K562 (cell line): ENCODE measurements at regions not wholly inside any gene's neighbourhood (a gene's known extent, or its start where the extent isn't known, plus 50 kb on each side); places are given as distances from the start of the nearest gene placed in this dataset.

Experiments used
- ATAC-seq: fragments of 200-7000 bp; cut with Tn5 transposase; 3 replicates; pipeline ENCODE4 v1.9.1; 2020; ENCODE audit warnings: moderate library complexity
- BruUV-seq: library from RNA; stranded (reverse); fragments of 400-500 nt; replicated peaks from 2 replicates; lab custom pipeline; 2021; lab: Mats Ljungman, UMichigan
- CTCF ChIA-PET: fragments of 300-600 bp; formaldehyde crosslinking; extraction: SDS; loops from one replicate; lab custom pipeline; 2021; ENCODE audit warnings: low intra/inter-chr PET ratio; lab: Yijun Ruan, JAX
- POLR2A ChIA-PET: fragments of 300-600, 350-650 bp; sonication (Branson Sonifier 250); formaldehyde crosslinking; extraction: SDS; loops from one replicate; lab custom pipeline; 2021; ENCODE audit warnings: antibody characterized with exemption, inconsistent platforms; lab: Yijun Ruan, JAX
- DNase-seq, 4 experiments: peaks; one replicate each; pipeline versions ENCODE4 v3.0.0 to v3.0.0-alpha.2; 2011 to 2018; ENCODE audit warnings: low spot score in 3 of 4, mixed read lengths in 3 of 4; ENCODE audit errors: extremely low read depth in 1 of 4
- FAIRE-seq: peaks from 2 replicates; lab custom pipeline; 2011; peaks lifted over from hg19 to GRCh38; lab: Jason Lieb, UNC
- H2AFZ ChIP-seq: 2 replicates; pipeline ENCODE4 v1.6.0; 2011; ENCODE audit warnings: low read depth, low read length, control low read depth, inconsistent platforms
- H3K27ac ChIP-seq: fragments of 200-600 bp; 3 replicates; pipeline ENCODE4 v1.8.0; 2011; ENCODE audit warnings: low read depth, mild to moderate bottlenecking, control low read depth, inconsistent platforms, low read length, moderate library complexity, mixed read lengths; ENCODE audit errors: extremely low read depth
- H3K27me3 ChIP-seq, 2 experiments: fragments of 300-600 bp in 1 of 2; 2 replicates in 1 of 2; 3 replicates in 1 of 2; pipeline versions ENCODE4 v1.6.0 to v1.8.0; 2011; ENCODE audit warnings: inconsistent platforms in 2 of 2, low read length in 2 of 2, mild to moderate bottlenecking in 1 of 2, mixed read lengths in 1 of 2, moderate library complexity in 1 of 2; ENCODE audit not compliant: control insufficient read depth in 2 of 2, insufficient read depth in 2 of 2
- H3K36me3 ChIP-seq: fragments of 300-600 bp; 3 replicates; pipeline ENCODE4 v1.8.0; 2011; ENCODE audit warnings: mild to moderate bottlenecking, low read length, inconsistent platforms; ENCODE audit not compliant: control insufficient read depth, insufficient read depth
- H3K4me1 ChIP-seq, 2 experiments: fragments of 200-600 bp in 1 of 2; replicated peaks in 1 of 2; 2 replicates in 1 of 2; 3 replicates in 1 of 2; pipeline versions ENCODE4 v1.5.1 to v1.8.0; 2011; ENCODE audit warnings: inconsistent platforms in 2 of 2, low read length in 2 of 2, mild to moderate bottlenecking in 1 of 2, mixed read lengths in 1 of 2, moderate library complexity in 1 of 2; ENCODE audit not compliant: control insufficient read depth in 2 of 2, insufficient read depth in 2 of 2
- H3K4me2 ChIP-seq: 2 replicates; pipeline ENCODE4 v1.6.1; 2011; ENCODE audit warnings: low read length, control low read depth, inconsistent platforms, mixed read lengths; ENCODE audit not compliant: insufficient read depth
- H3K4me3 ChIP-seq: fragments of 200-600 bp; sonication (generic), shearing (Covaris generic); 2 replicates; pipeline ENCODE4 v1.5.1; 2016; ENCODE audit warnings: control low read depth, inconsistent platforms
- H3K79me2 ChIP-seq: fragments of 200-600 bp; 3 replicates; pipeline ENCODE4 v1.8.0; 2011; ENCODE audit warnings: low read length, inconsistent platforms; ENCODE audit not compliant: control insufficient read depth, insufficient read depth
- H3K9ac ChIP-seq, 2 experiments: 2 replicates each; pipeline versions ENCODE4 v1.6.0 to v1.6.1; 2011; ENCODE audit warnings: low read depth in 2 of 2, low read length in 2 of 2, control low read depth in 1 of 2, inconsistent platforms in 1 of 2, mild to moderate bottlenecking in 1 of 2, mixed read lengths in 1 of 2; ENCODE audit not compliant: insufficient read depth in 1 of 2
- H3K9me1 ChIP-seq: one replicate; pipeline ENCODE4 v1.6.0; 2011; ENCODE audit warnings: inconsistent platforms, mild to moderate bottlenecking, low read length, moderate library complexity; ENCODE audit not compliant: control insufficient read depth, insufficient read depth
- H3K9me3 ChIP-seq: replicated peaks from 2 replicates; pipeline ENCODE4 v1.5.1; 2011; ENCODE audit warnings: low read depth, low read length, inconsistent platforms; ENCODE audit not compliant: control insufficient read depth, insufficient read depth
- H4K20me1 ChIP-seq: replicated peaks from 2 replicates; pipeline ENCODE4 v1.6.1; 2011; ENCODE audit warnings: low read length, inconsistent platforms, mixed read lengths; ENCODE audit not compliant: control insufficient read depth, insufficient read depth
- CBFA2T3 ChIP-seq: fragments of 450-650 bp; IDR thresholded peaks from 2 replicates; pipeline ENCODE4 v1.6.1; 2017
- CBX3 ChIP-seq, 2 experiments: IDR thresholded peaks; 1 replicate in 1 of 2; 2 replicates in 1 of 2; pipeline ENCODE4 v1.6.1; 2012; ENCODE audit warnings: inconsistent platforms in 2 of 2, low read length in 2 of 2, borderline replicate concordance in 1 of 2, control low read depth in 1 of 2
- CTCF ChIP-seq, 3 experiments: IDR thresholded peaks in 2 of 3; conservative IDR thresholded peaks in 1 of 3; 2 replicates each; pipeline ENCODE4 v1.5.1; 2011 to 2012; ENCODE audit warnings: low read length in 3 of 3, mild to moderate bottlenecking in 3 of 3, control low read depth in 2 of 3, improper control_type of control experiment in 1 of 3, inconsistent platforms in 1 of 3, low read depth in 1 of 3, mixed read lengths in 1 of 3, moderate library complexity in 1 of 3; ENCODE audit not compliant: insufficient read depth in 2 of 3
- HSF4 ChIP-seq: fragments of 250-450 bp; sonication (Bioruptor Pico); IDR thresholded peaks from 2 replicates; pipeline ENCODE4 v2.1.2; 2022; ENCODE audit warnings: mild to moderate bottlenecking, moderate library complexity, borderline replicate concordance
- KDM5B ChIP-seq: fragments of 200-600 bp; sonication (generic); IDR thresholded peaks from 2 replicates; pipeline ENCODE4 v1.6.1; 2012; ENCODE audit warnings: low read depth, mild to moderate bottlenecking, moderate library complexity, low read length, control low read depth, inconsistent platforms; ENCODE audit not compliant: insufficient replicate concordance
- MCM2 ChIP-seq: fragments of 450-650 bp; IDR thresholded peaks from 2 replicates; pipeline ENCODE4 v1.6.1; 2017; ENCODE audit warnings: low read depth, mild to moderate bottlenecking
- NBN ChIP-seq: fragments of 450-650 bp; IDR thresholded peaks from 2 replicates; pipeline ENCODE4 v1.6.1; 2016; ENCODE audit warnings: low read depth, mild to moderate bottlenecking
- POLR2AphosphoS5 ChIP-seq: IDR thresholded peaks from 2 replicates; pipeline ENCODE4 v1.6.1; 2011; ENCODE audit warnings: mild to moderate bottlenecking, low read depth, low read length, moderate library complexity; ENCODE audit not compliant: control insufficient read depth, insufficient read depth
- TAF7 ChIP-seq: fragments of 450-650 bp; IDR thresholded peaks from 2 replicates; pipeline ENCODE4 v1.6.1; 2016; ENCODE audit warnings: missing genetic modification characterization, missing compliant biosample characterization
- TAL1 ChIP-seq: fragments of 450-650 bp; IDR thresholded peaks from 2 replicates; pipeline ENCODE4 v1.6.1; 2016; ENCODE audit warnings: mild to moderate bottlenecking
- TARDBP ChIP-seq: fragments of 450-650 bp; IDR thresholded peaks from 2 replicates; pipeline ENCODE4 v1.6.1; 2016
- THRAP3 ChIP-seq: fragments of 450-650 bp; IDR thresholded peaks from 2 replicates; pipeline ENCODE4 v1.6.1; 2016; ENCODE audit warnings: mild to moderate bottlenecking, inconsistent platforms, borderline replicate concordance
- TRIM25 ChIP-seq: fragments of 450-650 bp; IDR thresholded peaks from 2 replicates; pipeline ENCODE4 v1.7.0; 2016; ENCODE audit warnings: borderline replicate concordance
- ZBTB1 ChIP-seq: sonication (generic); formaldehyde crosslinking; IDR thresholded peaks from 2 replicates; pipeline ENCODE4 v1.8.1; 2023; ENCODE audit warnings: missing genetic modification reagents, low read depth, mild to moderate bottlenecking, borderline replicate concordance
- ZNF408 ChIP-seq: fragments of 250-450 bp; sonication (Bioruptor Pico); IDR thresholded peaks from 2 replicates; pipeline ENCODE4 v1.4.0; 2020; ENCODE audit warnings: low read depth, mild to moderate bottlenecking, moderate library complexity
- ZZZ3 ChIP-seq: fragments of 450-650 bp; IDR thresholded peaks from 2 replicates; pipeline ENCODE4 v1.6.1; 2016; ENCODE audit warnings: antibody characterized with exemption, mild to moderate bottlenecking, moderate library complexity
- WGBS: fragments of 100-300 bp; shearing (Covaris generic); methylation state at CpG from one replicate; pipeline ENCODE4 v1.1.6; 2016; ENCODE audit warnings: low coverage, mixed read lengths; ENCODE audit not compliant: insufficient coverage; ENCODE audit errors: missing lambda C conversion rate; 5-methylcytosine and 5-hydroxymethylcytosine counted together
- in situ Hi-C: fragments of 300-500 bp; cut with MboI; formaldehyde crosslinking; loops from 4 replicates; pipeline ENCODE4 v1.15.0; 2018; ENCODE audit warnings: inconsistent platforms, mixed read lengths
- intact Hi-C: fragments of 100-400 bp; cut with micrococcal nuclease; formaldehyde crosslinking; loops from 2 replicates; pipeline ENCODE4 v1.14.2; 2022
- TF ChIP-seq, protein P1 (sequence below): fragments of 450-650 bp; IDR thresholded peaks from 2 replicates; pipeline ENCODE4 v1.6.1; 2016; ENCODE audit warnings: missing biosample characterization, missing genetic modification characterization

DNA sequence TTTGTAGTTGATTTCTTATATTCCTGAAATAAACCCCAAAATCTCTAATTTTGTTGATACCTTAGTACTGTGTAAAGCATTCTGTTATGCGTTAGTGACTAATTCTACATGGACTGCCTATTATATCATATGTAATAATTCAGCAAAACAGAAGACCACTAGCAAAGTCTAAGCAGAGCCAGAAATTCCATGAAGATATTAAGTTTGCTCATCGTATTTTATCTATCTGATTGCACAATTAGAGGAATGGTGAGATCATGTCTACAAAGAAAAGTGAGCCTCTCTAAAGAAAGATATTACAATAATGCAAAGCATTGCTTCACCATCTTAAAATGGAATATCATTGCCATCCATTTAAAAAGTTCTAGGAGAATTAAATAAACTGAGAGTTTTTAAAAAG, 374.6 kb upstream of the SLC7A11 start:
- in situ Hi-C loops, result no loop called here
- H3K36me3 ChIP-seq, result no peaks in the 10 kb centered on the region
- FAIRE-seq (no peak), ATAC-seq (no peak), DNase-seq (no peak)
- 0% methylated on average over 2 of the region's 2 CpGs for WGBS
- H3K9me1 ChIP-seq, result no peaks in the 10 kb centered on the region
- no peak overlapping the region for H3K9ac ChIP-seq
- intact Hi-C loops, result no loop called here
- no peaks in the 10 kb centered on the region for H3K79me2 ChIP-seq
- H3K9me3 ChIP-seq, result no peaks in the 10 kb centered on the region
- ChIA-PET CTCF (no interaction called here), POLR2A (no interaction called here)
- no peaks in the 10 kb centered on the region for H4K20me1 ChIP-seq
- no peaks in the 10 kb centered on the region for H3K4me1 ChIP-seq
- H3K27ac ChIP-seq, result no peak overlapping the region
- H2AFZ ChIP-seq, result no peak overlapping the region
- H3K4me3 ChIP-seq, result no peak overlapping the region
- TF ChIP-seq MCM2 (no peak), CTCF (IDR thresholded peaks at IDR 0.05 in 2 of 3, conservative IDR thresholded peaks at IDR 0.05 in 1 of 3; ENCODE audit: insufficient read depth in 2 of 3, low read depth in 1 of 3, low read length in 3 of 3) (no peak), THRAP3 (no peak), NBN (no peak), TARDBP (no peak), CBFA2T3 (no peak), CBX3 (IDR thresholded peaks at IDR 0.05; ENCODE audit: borderline replicate concordance in 1 of 2, low read length in 2 of 2) (no peak), ZBTB1 (CRISPR knock-in tag) (no peak), TAL1 (no peak), TRIM25 (no peak), POLR2AphosphoS5 (no peak), HSF4 (CRISPR knock-in tag) (no peak), TAF7 (no peak), KDM5B (no peak), ZZZ3 (no peak), ZNF408 (CRISPR knock-in tag) (no peak)
- TF ChIP-seq, protein P1, sequence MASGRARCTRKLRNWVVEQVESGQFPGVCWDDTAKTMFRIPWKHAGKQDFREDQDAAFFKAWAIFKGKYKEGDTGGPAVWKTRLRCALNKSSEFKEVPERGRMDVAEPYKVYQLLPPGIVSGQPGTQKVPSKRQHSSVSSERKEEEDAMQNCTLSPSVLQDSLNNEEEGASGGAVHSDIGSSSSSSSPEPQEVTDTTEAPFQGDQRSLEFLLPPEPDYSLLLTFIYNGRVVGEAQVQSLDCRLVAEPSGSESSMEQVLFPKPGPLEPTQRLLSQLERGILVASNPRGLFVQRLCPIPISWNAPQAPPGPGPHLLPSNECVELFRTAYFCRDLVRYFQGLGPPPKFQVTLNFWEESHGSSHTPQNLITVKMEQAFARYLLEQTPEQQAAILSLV (tag), result no peak
- no peak overlapping the region for H3K4me2 ChIP-seq
- H3K27me3 ChIP-seq, result no peaks in the 10 kb centered on the region
- no TSS peak for BruUV-seq
